ENCODE measurements at regions not wholly inside any gene's neighbourhood (a gene's known extent, or its start where the extent isn't known, plus 50 kb on each side); places are given as distances from the start of the nearest gene placed in this dataset.

- no peak for DNase-seq (ENCODE audit: extremely low spot score)
- ChIA-PET POLR2A (no interaction called here), CTCF (no interaction called here)
- TF ChIP-seq CTCF (IDR thresholded peaks at IDR 0.05; ENCODE audit: control extremely low read depth, extremely low read depth, low read depth, missing control alignments) = no peak
Measured at GRCh38 chr1:95733031-95733430, 499.0 kb downstream of the RWDD3 start.

GRCh38 chr1:95733671-95734070, 499.7 kb downstream of the RWDD3 start:
- TF ChIP-seq CTCF (IDR thresholded peaks at IDR 0.05; ENCODE audit: control extremely low read depth, extremely low read depth, low read depth, missing control alignments) = no peak
- no peak for DNase-seq (ENCODE audit: extremely low spot score)
- POLR2A ChIA-PET = no interaction called here
- CTCF ChIA-PET = no interaction called here

DNA sequence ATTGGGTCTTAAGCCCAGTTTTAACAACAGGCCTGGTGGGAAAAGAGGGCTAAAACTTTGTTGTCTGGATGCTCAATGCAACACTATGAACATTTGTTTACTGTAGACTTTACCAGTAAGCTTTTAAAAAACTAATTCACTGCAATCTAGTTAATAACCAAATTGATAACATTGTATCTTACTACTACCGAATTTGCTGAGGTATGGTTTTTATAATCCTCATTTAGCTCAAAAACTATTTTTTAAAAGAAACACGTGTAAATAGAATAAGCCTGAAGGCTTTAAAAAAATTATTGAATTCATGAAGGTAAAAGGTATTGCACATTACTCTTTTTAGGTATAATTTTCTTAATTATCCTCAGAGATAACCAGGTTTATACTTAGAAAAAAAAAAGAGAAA, 500.6 kb downstream of the RWDD3 start:
- no peak for TF ChIP-seq CTCF (IDR thresholded peaks at IDR 0.05; ENCODE audit: control extremely low read depth, extremely low read depth, low read depth, missing control alignments)
- no peak for DNase-seq (ENCODE audit: extremely low spot score)
- CTCF ChIA-PET = no interaction called here
- POLR2A ChIA-PET = no interaction called here

DNA sequence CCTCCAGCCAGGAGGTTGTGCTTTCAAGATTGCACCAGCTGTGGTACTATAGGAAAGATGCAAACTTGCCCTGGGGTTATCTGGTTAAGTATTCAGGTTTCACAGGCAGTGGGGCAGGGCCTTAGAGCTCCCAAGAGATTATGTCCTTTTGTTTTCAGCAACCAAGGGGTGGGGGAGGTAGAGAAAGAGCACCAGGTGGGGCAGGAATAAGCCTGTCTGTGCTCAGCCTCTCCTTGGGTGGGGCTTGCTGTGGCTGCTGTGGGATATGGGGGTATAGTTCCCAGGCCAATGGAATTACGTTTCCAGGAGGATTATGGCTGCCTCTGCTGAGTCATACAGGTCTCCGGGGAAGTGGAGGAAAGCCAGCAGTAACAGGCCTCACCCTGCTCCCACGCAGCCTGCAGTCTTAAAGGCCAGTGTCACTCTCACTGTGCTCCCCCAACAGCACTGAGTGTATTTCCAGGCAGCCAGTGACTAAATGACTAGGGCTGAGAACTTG, 508.6 kb downstream of the RWDD3 start:
- no peak for TF ChIP-seq CTCF (IDR thresholded peaks at IDR 0.05; ENCODE audit: control extremely low read depth, extremely low read depth, low read depth, missing control alignments)
- CTCF ChIA-PET = no interaction called here
- no peak for DNase-seq (ENCODE audit: extremely low spot score)
- POLR2A ChIA-PET = no interaction called here

DNA sequence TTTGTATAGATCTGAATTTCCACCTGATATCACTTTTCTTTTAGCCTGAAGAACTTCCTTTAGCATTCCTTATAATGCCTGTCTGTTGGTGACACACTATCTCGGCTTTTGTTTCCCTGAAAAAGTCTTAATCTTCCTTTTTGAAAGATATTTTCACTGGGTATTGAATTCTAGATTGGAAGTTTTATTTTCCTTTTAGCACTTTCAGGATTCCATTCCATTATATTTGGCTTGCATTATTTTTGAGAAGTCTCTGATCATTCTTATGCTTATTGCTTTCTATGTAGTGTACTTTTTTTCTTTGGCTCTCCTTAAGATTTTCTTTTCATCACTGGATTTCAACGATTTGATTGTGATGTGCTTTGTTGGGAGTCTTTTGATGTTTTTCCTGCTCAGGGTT, 510.7 kb downstream of the RWDD3 start:
- POLR2A ChIA-PET = no interaction called here
- CTCF ChIA-PET = no interaction called here
- DNase-seq (ENCODE audit: extremely low spot score) = no peak
- TF ChIP-seq CTCF (IDR thresholded peaks at IDR 0.05; ENCODE audit: control extremely low read depth, extremely low read depth, low read depth, missing control alignments) = no peak

- CTCF ChIA-PET = interaction anchor here (1.0 kb wide), 1 partner anchor 96 kb away, joined by 3 read pairs; no protein-coding TSS in a partner anchor
- no peak for DNase-seq (ENCODE audit: extremely low spot score)
- TF ChIP-seq CTCF (IDR thresholded peaks at IDR 0.05; ENCODE audit: control extremely low read depth, extremely low read depth, low read depth, missing control alignments) = no peak
- POLR2A ChIA-PET = no interaction called here
Measured at GRCh38 chr1:95752515-95753381, 518.7 kb downstream of the RWDD3 start.

Measured in GM10248 (cell line).